SK-N-MC (cell line): ENCODE measurements at regions not wholly inside any gene's neighbourhood (a gene's known extent, or its start where the extent isn't known, plus 50 kb on each side); places are given as distances from the start of the nearest gene placed in this dataset.

Experiments
- EZH2 ChIP-seq: fragments of 200-600 bp; sonication (generic); IDR thresholded peaks from one replicate; pipeline ENCODE4 v1.6.1; 2017; ENCODE audit warnings: antibody characterized with exemption
- POLR2AphosphoS5 ChIP-seq: IDR thresholded peaks from 2 replicates; pipeline ENCODE4 v1.6.1; 2012; ENCODE audit warnings: mild to moderate bottlenecking, low read depth, low read length, borderline replicate concordance

DNA sequence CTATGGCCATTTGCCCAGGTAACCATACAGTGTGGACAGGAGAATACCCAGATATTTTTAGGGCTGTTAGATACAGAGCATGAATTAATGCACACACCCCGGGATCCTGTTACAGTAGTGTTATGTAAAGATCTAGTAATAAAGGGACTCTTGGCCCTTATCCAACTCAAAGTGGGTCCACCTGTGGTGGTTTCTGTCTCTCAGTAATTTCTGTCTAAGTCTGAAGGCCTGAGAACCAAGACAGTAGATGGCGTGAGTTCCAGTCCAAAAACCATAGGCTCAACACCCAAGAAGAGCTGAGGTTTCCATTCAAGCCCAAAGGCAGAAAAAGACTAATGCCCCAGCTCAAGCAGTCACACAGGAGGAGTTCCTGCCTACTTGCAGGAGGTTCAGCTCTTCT, 277.7 kb downstream of the ZEB1 start:
- TF ChIP-seq POLR2AphosphoS5: no peak
- TF ChIP-seq EZH2: no peak
